Mesendoderm (in vitro differentiated cells): ENCODE measurements at regions not wholly inside any gene's neighbourhood (a gene's known extent, or its start where the extent isn't known, plus 50 kb on each side); places are given as distances from the start of the nearest gene placed in this dataset.

Experiments
- DNase-seq: peaks from one replicate; pipeline ENCODE4 v3.0.0; 2013
- H2AK5ac ChIP-seq: 2 replicates; pipeline ENCODE4 v1.6.1; 2013; ENCODE audit warnings: low read length, inconsistent platforms
- H2BK120ac ChIP-seq: 2 replicates; pipeline ENCODE4 v1.6.1; 2013; ENCODE audit warnings: low read depth, mild to moderate bottlenecking, low read length, moderate library complexity, mixed read lengths
- H2BK15ac ChIP-seq: replicated peaks from 2 replicates; pipeline ENCODE4 v1.6.1; 2013; ENCODE audit warnings: low read depth, mild to moderate bottlenecking, moderate library complexity
- H2BK5ac ChIP-seq: 2 replicates; pipeline ENCODE4 v1.6.1; 2013; ENCODE audit warnings: low read length, inconsistent platforms
- H3K18ac ChIP-seq: 2 replicates; pipeline ENCODE4 v1.6.1; 2013; ENCODE audit warnings: mild to moderate bottlenecking, low read length, mixed read lengths
- H3K23ac ChIP-seq: one replicate; pipeline ENCODE4 v1.6.1; 2013; ENCODE audit warnings: low read length
- H3K27ac ChIP-seq: 2 replicates; pipeline ENCODE4 v1.5.1; 2013; ENCODE audit warnings: low read depth, mild to moderate bottlenecking, inconsistent platforms, low read length, moderate library complexity
- H3K27me3 ChIP-seq: 2 replicates; pipeline ENCODE4 v1.6.1; 2013; ENCODE audit warnings: low read length, control low read depth, mild to moderate bottlenecking, inconsistent platforms; ENCODE audit not compliant: insufficient read depth, poor library complexity
- H3K36me3 ChIP-seq: 2 replicates; pipeline ENCODE4 v1.6.1; 2013; ENCODE audit warnings: low read length, inconsistent platforms; ENCODE audit not compliant: control insufficient read depth, insufficient read depth
- H3K4ac ChIP-seq: one replicate; pipeline ENCODE4 v1.6.1; 2013; ENCODE audit warnings: low read depth, mild to moderate bottlenecking, low read length, moderate library complexity
- H3K4me1 ChIP-seq: 2 replicates; pipeline ENCODE4 v1.6.1; 2013; ENCODE audit warnings: low read depth, low read length, inconsistent platforms; ENCODE audit not compliant: control insufficient read depth
- H3K4me2 ChIP-seq: 2 replicates; pipeline ENCODE4 v1.6.1; 2013; ENCODE audit warnings: low read length
- H3K4me3 ChIP-seq: 2 replicates; pipeline ENCODE4 v1.5.1; 2013; ENCODE audit warnings: mild to moderate bottlenecking, low read length
- H3K56ac ChIP-seq: one replicate; pipeline ENCODE4 v1.6.1; 2013; ENCODE audit warnings: low read length
- H3K79me1 ChIP-seq: 2 replicates; pipeline ENCODE4 v1.6.1; 2013; ENCODE audit warnings: low read length, inconsistent platforms
- H3K79me2 ChIP-seq: 2 replicates; pipeline ENCODE4 v1.6.1; 2013; ENCODE audit warnings: mild to moderate bottlenecking, low read length; ENCODE audit not compliant: control insufficient read depth, insufficient read depth
- H3K9ac ChIP-seq: 2 replicates; pipeline ENCODE4 v1.6.1; 2013; ENCODE audit warnings: low read length, inconsistent platforms
- H4K5ac ChIP-seq: one replicate; pipeline ENCODE4 v1.6.1; 2013; ENCODE audit warnings: low read length
- H4K8ac ChIP-seq: one replicate; pipeline ENCODE4 v1.6.1; 2013; ENCODE audit warnings: low read depth, mild to moderate bottlenecking, control low read depth, low read length, moderate library complexity
- WGBS: extraction: QIAGEN DNeasy Blood & Tissue Kit; methylation state at CpG from one replicate; pipeline ENCODE4 v1.1.7; 2013; ENCODE audit warnings: low lambda C conversion rate, missing lambda C conversion rate; ENCODE audit not compliant: insufficient coverage; ENCODE audit errors: extremely low coverage; 5-methylcytosine and 5-hydroxymethylcytosine counted together

DNA sequence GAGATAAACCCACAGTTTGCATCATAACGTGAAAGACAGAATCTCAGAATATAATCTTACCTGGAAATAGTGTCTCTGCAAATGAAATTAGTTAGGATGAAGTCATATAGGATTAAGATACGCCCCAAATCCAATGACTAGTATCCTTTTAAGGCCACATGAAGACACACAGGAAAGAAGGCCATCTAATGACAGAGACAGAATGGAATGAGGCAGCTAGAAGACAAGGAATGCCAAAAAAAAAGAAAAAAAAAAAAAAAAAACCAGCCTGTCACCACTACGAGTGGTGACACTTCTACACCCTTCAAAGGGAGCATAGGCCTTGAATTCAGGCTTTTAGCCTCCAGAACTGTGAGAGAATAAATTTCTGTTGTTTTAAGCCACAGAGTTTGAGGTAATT, 82.9 kb downstream of the HYCC1 start:
- H3K79me1 ChIP-seq = no peaks in the 10 kb centered on the region
- H2BK120ac ChIP-seq = no peak overlapping the region
- no CpG with 5 or more reads among the region's 3 CpGs for WGBS
- H2BK15ac ChIP-seq = no peak overlapping the region
- H2BK5ac ChIP-seq = no peak overlapping the region
- peaks cover 5% of the 10 kb centered on the region for H3K4me1 ChIP-seq
- no peak overlapping the region for H4K5ac ChIP-seq
- no peak overlapping the region for H3K4ac ChIP-seq
- no peak overlapping the region for H3K18ac ChIP-seq
- H4K8ac ChIP-seq = no peak overlapping the region
- H3K56ac ChIP-seq = no peak overlapping the region
- no peak overlapping the region for H3K4me3 ChIP-seq
- no peak overlapping the region for H3K9ac ChIP-seq
- H3K23ac ChIP-seq = no peak overlapping the region
- H3K36me3 ChIP-seq = no peaks in the 10 kb centered on the region
- H3K27ac ChIP-seq = no peak overlapping the region
- no peaks in the 10 kb centered on the region for H3K79me2 ChIP-seq
- H2AK5ac ChIP-seq = no peak overlapping the region
- DNase-seq = peak; percentile 91
- no peak overlapping the region for H3K4me2 ChIP-seq
- no peaks in the 10 kb centered on the region for H3K27me3 ChIP-seq

- H2BK120ac ChIP-seq = no peak overlapping the region
- H4K5ac ChIP-seq = no peak overlapping the region
- no peak overlapping the region for H3K4ac ChIP-seq
- WGBS = no CpG with 5 or more reads among the region's 2 CpGs
- no peaks in the 10 kb centered on the region for H3K79me2 ChIP-seq
- H3K79me1 ChIP-seq = no peaks in the 10 kb centered on the region
- no peak overlapping the region for H2AK5ac ChIP-seq
- H3K4me2 ChIP-seq = no peak overlapping the region
- no peaks in the 10 kb centered on the region for H3K4me1 ChIP-seq
- H2BK15ac ChIP-seq = no peak overlapping the region
- no peak overlapping the region for H3K23ac ChIP-seq
- no peak overlapping the region for H2BK5ac ChIP-seq
- no peak for DNase-seq
- no peaks in the 10 kb centered on the region for H3K36me3 ChIP-seq
- no peak overlapping the region for H3K56ac ChIP-seq
- H3K9ac ChIP-seq = no peak overlapping the region
- no peak overlapping the region for H4K8ac ChIP-seq
- no peak overlapping the region for H3K18ac ChIP-seq
- H3K27ac ChIP-seq = no peak overlapping the region
- no peaks in the 10 kb centered on the region for H3K27me3 ChIP-seq
- no peak overlapping the region for H3K4me3 ChIP-seq
Measured at GRCh38 chr7:22922307-22922706, 91.6 kb downstream of the HYCC1 start.

DNA sequence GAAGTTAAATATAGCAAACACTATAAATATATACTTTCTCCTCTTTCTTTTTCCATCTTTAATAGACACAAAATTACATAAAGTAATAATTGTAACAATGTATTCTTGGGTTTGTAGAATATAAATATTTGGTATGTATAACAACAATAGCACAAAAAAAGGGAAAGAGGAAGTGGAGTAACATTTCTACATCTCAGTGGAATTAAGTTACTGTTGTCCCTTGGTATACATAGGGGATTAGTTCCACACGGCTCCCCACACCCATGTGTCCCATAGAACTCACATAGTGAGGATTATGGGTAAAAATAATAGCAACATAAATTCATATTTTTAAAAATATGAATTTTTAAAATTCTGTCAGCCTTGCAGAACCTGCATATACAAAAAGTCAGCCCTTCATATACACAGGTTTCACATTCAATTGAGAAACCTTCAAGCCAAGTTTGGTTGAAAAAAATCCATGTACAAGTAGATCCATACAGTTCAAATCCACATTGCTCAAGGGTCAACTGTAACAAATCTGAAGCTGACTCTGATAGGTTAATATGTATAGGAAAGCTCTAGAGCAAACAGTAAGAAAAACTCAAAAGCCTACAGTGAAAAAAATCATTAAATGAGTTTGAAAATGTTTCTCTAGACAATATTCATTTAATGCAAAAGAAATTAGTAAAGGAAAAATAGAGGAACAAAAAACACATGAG, 92.4 kb downstream of the HYCC1 start:
- Histone ChIP-seq H4K8ac (no peak overlapping the region), H3K27ac (no peak overlapping the region)
- WGBS = no CpG with 5 or more reads among the region's 1 CpG

GRCh38 chr7:22920672-22921071, 93.3 kb downstream of the HYCC1 start:
- no peaks in the 10 kb centered on the region for H3K79me1 ChIP-seq
- H2BK15ac ChIP-seq = no peak overlapping the region
- H3K4ac ChIP-seq = no peak overlapping the region
- no peak overlapping the region for H2BK120ac ChIP-seq
- H3K27me3 ChIP-seq = no peaks in the 10 kb centered on the region
- no peak overlapping the region for H3K27ac ChIP-seq
- H3K18ac ChIP-seq = no peak overlapping the region
- no peak for DNase-seq
- no peak overlapping the region for H3K4me2 ChIP-seq
- no peaks in the 10 kb centered on the region for H3K36me3 ChIP-seq
- H3K9ac ChIP-seq = no peak overlapping the region
- no peak overlapping the region for H3K23ac ChIP-seq
- no peak overlapping the region for H4K8ac ChIP-seq
- WGBS = no CpG with 5 or more reads among the region's 2 CpGs
- H3K79me2 ChIP-seq = no peaks in the 10 kb centered on the region
- H4K5ac ChIP-seq = no peak overlapping the region
- no peak overlapping the region for H3K56ac ChIP-seq
- no peak overlapping the region for H2AK5ac ChIP-seq
- H3K4me1 ChIP-seq = no peaks in the 10 kb centered on the region
- no peak overlapping the region for H3K4me3 ChIP-seq
- no peak overlapping the region for H2BK5ac ChIP-seq

More for the DNA sequence above, 92.4 kb downstream of the HYCC1 start:
- no peaks in the 10 kb centered on the region for H3K4me1 ChIP-seq
- no peak overlapping the region for H3K18ac ChIP-seq
- H2BK5ac ChIP-seq = no peak overlapping the region
- H3K56ac ChIP-seq = no peak overlapping the region
- no peak overlapping the region for H2AK5ac ChIP-seq
- H3K79me1 ChIP-seq = no peaks in the 10 kb centered on the region
- no peak overlapping the region for H3K9ac ChIP-seq
- no peak overlapping the region for H2BK15ac ChIP-seq
- H3K4ac ChIP-seq = no peak overlapping the region
- no peak overlapping the region for H4K5ac ChIP-seq
- no peaks in the 10 kb centered on the region for H3K79me2 ChIP-seq
- H3K4me3 ChIP-seq = no peak overlapping the region
- H3K27me3 ChIP-seq = no peaks in the 10 kb centered on the region
- no peak overlapping the region for H3K4me2 ChIP-seq
- no peak overlapping the region for H2BK120ac ChIP-seq
- no peak for DNase-seq
- no peaks in the 10 kb centered on the region for H3K36me3 ChIP-seq
- no peak overlapping the region for H3K23ac ChIP-seq

- no peak overlapping the region for H3K18ac ChIP-seq
- H3K79me2 ChIP-seq = no peaks in the 10 kb centered on the region
- DNase-seq = no peak
- no peaks in the 10 kb centered on the region for H3K4me1 ChIP-seq
- H3K4me3 ChIP-seq = no peak overlapping the region
- no peak overlapping the region for H3K56ac ChIP-seq
- no peaks in the 10 kb centered on the region for H3K36me3 ChIP-seq
- no peak overlapping the region for H3K9ac ChIP-seq
- H3K79me1 ChIP-seq = no peaks in the 10 kb centered on the region
- H2BK5ac ChIP-seq = no peak overlapping the region
- H2BK120ac ChIP-seq = no peak overlapping the region
- H3K4ac ChIP-seq = no peak overlapping the region
- H3K23ac ChIP-seq = no peak overlapping the region
- H4K5ac ChIP-seq = no peak overlapping the region
- no peak overlapping the region for H2AK5ac ChIP-seq
- no peaks in the 10 kb centered on the region for H3K27me3 ChIP-seq
- WGBS = no CpG with 5 or more reads among the region's 4 CpGs
- no peak overlapping the region for H3K4me2 ChIP-seq
- no peak overlapping the region for H2BK15ac ChIP-seq
- H3K27ac ChIP-seq = no peak overlapping the region
- no peak overlapping the region for H4K8ac ChIP-seq
Measured at GRCh38 chr7:22913158-22913557, 90.5 kb upstream of the TOMM7 start.

GRCh38 chr7:22911889-22912288, 89.2 kb upstream of the TOMM7 start:
- H3K4ac ChIP-seq = no peak overlapping the region
- no peak overlapping the region for H3K18ac ChIP-seq
- no peak for DNase-seq
- no peaks in the 10 kb centered on the region for H3K36me3 ChIP-seq
- no peaks in the 10 kb centered on the region for H3K27me3 ChIP-seq
- no peaks in the 10 kb centered on the region for H3K79me2 ChIP-seq
- no peak overlapping the region for H3K27ac ChIP-seq
- no peak overlapping the region for H3K4me2 ChIP-seq
- no peak overlapping the region for H2BK15ac ChIP-seq
- no peak overlapping the region for H2BK5ac ChIP-seq
- no peak overlapping the region for H3K4me3 ChIP-seq
- H3K79me1 ChIP-seq = no peaks in the 10 kb centered on the region
- H3K56ac ChIP-seq = no peak overlapping the region
- no peak overlapping the region for H3K9ac ChIP-seq
- no peak overlapping the region for H3K23ac ChIP-seq
- no peak overlapping the region for H4K5ac ChIP-seq
- H4K8ac ChIP-seq = no peak overlapping the region
- H2BK120ac ChIP-seq = no peak overlapping the region
- H2AK5ac ChIP-seq = no peak overlapping the region
- no peaks in the 10 kb centered on the region for H3K4me1 ChIP-seq
